Aorta (tissue), 5 donors: ENCODE measurements at regions not wholly inside any gene's neighbourhood (a gene's known extent, or its start where the extent isn't known, plus 50 kb on each side); places are given as distances from the start of the nearest gene placed in this dataset.
"Not testable (repeated sequence)": the region's sequence is repeated elsewhere in the genome, so short reads cannot be mapped to it uniquely, and the experiment has no call there.

Experiments used
- ATAC-seq: fragments of 200-7000 bp; cut with Tn5 transposase; one replicate; pipeline ENCODE4 v1.9.1; 2022; ENCODE audit warnings: moderate library complexity; ENCODE audit not compliant: low FRiP score
- DNase-seq, 2 donors: peaks; one replicate each; pipeline ENCODE4 v3.0.0-alpha.2; 2020
- H3K27ac ChIP-seq, 2 donors: one replicate each; pipeline ENCODE4 v1.5.1; 2013; ENCODE audit warnings: low read length in 2 of 2, mild to moderate bottlenecking in 2 of 2, moderate library complexity in 2 of 2, control low read depth in 1 of 2, inconsistent platforms in 1 of 2, low read depth in 1 of 2
- H3K27me3 ChIP-seq, 2 donors: one replicate each; pipeline ENCODE4 v1.6.1; 2013; ENCODE audit warnings: control low read depth in 1 of 2, low read length in 1 of 2, mild to moderate bottlenecking in 1 of 2, moderate library complexity in 1 of 2; ENCODE audit not compliant: insufficient read depth in 2 of 2, control insufficient read depth in 1 of 2
- H3K36me3 ChIP-seq, 2 donors: one replicate each; pipeline ENCODE4 v1.6.1; 2013; ENCODE audit warnings: control low read depth in 1 of 2, low read length in 1 of 2, mild to moderate bottlenecking in 1 of 2; ENCODE audit not compliant: insufficient read depth in 2 of 2, control insufficient read depth in 1 of 2
- H3K4me1 ChIP-seq, 2 donors: one replicate each; pipeline ENCODE4 v1.6.1; 2013; ENCODE audit warnings: low read length in 2 of 2, control low read depth in 1 of 2, mild to moderate bottlenecking in 1 of 2, moderate library complexity in 1 of 2; ENCODE audit not compliant: insufficient read depth in 2 of 2, control insufficient read depth in 1 of 2
- H3K4me3 ChIP-seq, 2 donors: one replicate each; pipeline ENCODE4 v1.5.1; 2013; ENCODE audit warnings: low read length in 2 of 2, control low read depth in 1 of 2, mild to moderate bottlenecking in 1 of 2
- H3K9me3 ChIP-seq: one replicate; pipeline ENCODE4 v1.6.1; 2013; ENCODE audit warnings: mild to moderate bottlenecking, low read length; ENCODE audit not compliant: control insufficient read depth
- WGBS, 2 donors: extraction: QIAGEN DNeasy Blood & Tissue Kit; methylation state at CpG; one replicate each; pipeline ENCODE4 v1.1.7; 2013; 5-methylcytosine and 5-hydroxymethylcytosine counted together
- intact Hi-C, 2 donors: fragments of 100-400 bp; cut with DNase I; formaldehyde crosslinking; loops; one replicate each; pipeline versions ENCODE4 v1.14.2 to v1.15.0; 2022
- donor health status: healthy with polysubstance abuse.
- donor health status: Bipolar disorder and iron deficiency.
- donor health status: DM: no; HTN: no; CAD: no.
- donor health status: DM: no; HTN: no; CAD: no.
- donor health status: DM: yes; HTN: yes; CAD: no.

DNA sequence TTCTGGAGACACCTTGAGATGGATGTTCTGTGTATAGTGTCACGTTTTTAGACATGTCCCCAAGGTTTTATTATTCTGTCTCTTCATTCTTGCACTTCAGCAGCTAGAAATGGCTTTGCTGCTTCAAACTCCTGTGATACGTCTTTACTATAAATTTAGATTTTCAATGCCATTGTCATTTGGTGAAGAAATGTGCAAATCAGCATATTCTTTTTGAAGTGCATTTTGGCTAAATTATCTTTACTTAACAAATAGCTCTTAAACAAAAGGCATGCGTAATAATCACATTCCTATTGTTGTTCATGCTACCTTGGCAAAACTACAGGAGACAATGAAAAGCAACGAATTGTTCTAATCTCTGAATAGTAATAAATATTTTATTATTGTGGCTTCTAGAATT is 502.9 kb upstream of the SYT1 start:
- Histone ChIP-seq H3K27me3 (no peaks in the 10 kb centered on the region), H3K4me1 (no peaks in the 10 kb centered on the region), H3K36me3 (no peaks in the 10 kb centered on the region), H3K27ac (no peak overlapping the region), H3K9me3 (no peaks in the 10 kb centered on the region), H3K4me3 (no peak overlapping the region)
- DNase-seq (no peak), ATAC-seq (no peak)
- WGBS, 2 donors, result 46 to 64% methylated on average over 4 of the region's 4 CpGs
- intact Hi-C loops, result no loop called here

DNA sequence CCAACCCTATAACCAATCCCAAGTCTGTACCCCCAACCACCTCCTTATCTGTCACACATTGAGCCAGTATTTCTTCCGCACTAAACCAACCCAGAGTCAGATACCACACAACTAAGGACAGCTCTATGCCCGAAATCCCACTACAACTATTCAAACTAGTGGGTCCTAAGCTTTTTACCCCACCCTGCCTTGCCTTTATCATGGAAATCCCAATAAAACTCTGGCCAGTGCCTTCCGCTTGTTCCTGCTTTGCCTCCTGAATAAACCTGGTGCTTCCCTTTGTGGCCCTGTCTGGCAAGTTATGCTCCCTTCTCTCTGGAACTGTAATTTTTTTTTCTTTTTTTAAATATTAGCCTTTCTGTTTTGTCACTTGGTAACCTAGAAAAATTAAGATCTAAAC is 493.3 kb upstream of the SYT1 start:
- H3K36me3 ChIP-seq, result no peaks in the 10 kb centered on the region
- no peak for ATAC-seq
- WGBS, 2 donors, result 84 to 92% methylated on average over 3 of the region's 3 CpGs

DNA sequence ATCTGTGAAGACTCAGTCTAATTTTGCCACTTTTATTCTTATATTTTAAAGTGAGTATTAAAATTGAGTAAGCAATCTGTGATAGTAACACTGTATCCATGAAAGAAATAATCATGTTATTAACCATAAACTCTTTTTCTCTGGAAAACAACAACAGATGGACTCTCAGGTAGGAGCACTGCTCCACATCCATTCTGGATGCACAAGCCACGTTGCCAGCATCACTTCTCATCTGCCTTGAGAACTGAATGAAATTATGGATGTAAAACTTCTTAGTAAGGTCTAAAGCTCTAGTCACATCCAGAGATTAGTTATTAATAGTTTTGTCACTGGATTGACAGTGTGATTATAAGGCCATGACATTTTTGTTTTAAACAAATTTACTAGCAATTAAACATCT is 489.1 kb upstream of the SYT1 start:
- Histone ChIP-seq H3K27ac (no peak overlapping the region), H3K4me1 (no peaks in the 10 kb centered on the region), H3K27me3 (no peaks in the 10 kb centered on the region), H3K9me3 (peaks cover 1% of the 10 kb centered on the region), H3K4me3 (no peak overlapping the region), H3K36me3 (no peaks in the 10 kb centered on the region)
- 54 to 60% methylated on average over 1 of the region's 1 CpG for WGBS, 2 donors
- intact Hi-C loops, result no loop called here
- DNase-seq (no peak), ATAC-seq (no peak)

More for the DNA sequence above, 493.3 kb upstream of the SYT1 start:
- Histone ChIP-seq H3K4me1 (no peaks in the 10 kb centered on the region), H3K9me3 (no peaks in the 10 kb centered on the region), H3K4me3 (no peak overlapping the region), H3K27ac (no peak overlapping the region), H3K27me3 (no peaks in the 10 kb centered on the region)
- intact Hi-C loops, result no loop called here
- DNase-seq, result no peak

- H3K27me3 ChIP-seq, result no peaks in the 10 kb centered on the region
- ATAC-seq (no peak), DNase-seq (no peak)
- H3K4me3 ChIP-seq, result no peak overlapping the region
- H3K36me3 ChIP-seq, result no peaks in the 10 kb centered on the region
- no peaks in the 10 kb centered on the region for H3K4me1 ChIP-seq
- intact Hi-C loops, result no loop called here
- H3K9me3 ChIP-seq, result peaks cover 1% of the 10 kb centered on the region
- no peak overlapping the region for H3K27ac ChIP-seq
Measured at GRCh38 chr12:78376257-78376656, 488.3 kb upstream of the SYT1 start.

GRCh38 chr12:78379065-78379464 is 485.5 kb upstream of the SYT1 start:
- H3K9me3 ChIP-seq, H3K27ac ChIP-seq, H3K36me3 ChIP-seq, ATAC-seq, DNase-seq, H3K4me1 ChIP-seq, intact Hi-C loops, H3K4me3 ChIP-seq, H3K27me3 ChIP-seq: not testable (repeated sequence)
- WGBS, 2 donors, result 63 to 74% methylated on average over 2 of the region's 2 CpGs

DNA sequence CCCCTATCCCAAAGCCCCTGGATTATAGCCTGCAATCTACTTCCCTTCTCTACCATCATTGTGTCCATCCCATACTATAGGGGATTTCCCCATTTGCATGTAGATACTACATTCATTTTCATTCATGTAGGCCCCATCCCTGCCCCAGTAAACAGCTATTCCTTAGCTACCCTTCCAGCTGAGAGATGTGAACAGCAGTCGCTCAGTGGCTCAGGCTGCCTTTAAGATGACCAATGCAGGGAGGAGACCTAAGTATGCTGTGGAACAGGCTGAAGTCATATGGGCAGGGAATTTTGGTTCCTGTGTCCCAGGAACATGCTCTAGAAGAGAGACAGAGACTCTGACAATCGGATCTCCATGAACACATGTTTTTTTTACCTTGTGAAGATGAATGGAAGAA is 481.2 kb upstream of the SYT1 start:
- no peaks in the 10 kb centered on the region for H3K27me3 ChIP-seq
- H3K36me3 ChIP-seq, result no peaks in the 10 kb centered on the region
- intact Hi-C loops, result no loop called here
- 73 to 80% methylated on average over 2 of the region's 2 CpGs for WGBS, 2 donors
- H3K4me1 ChIP-seq, result no peaks in the 10 kb centered on the region
- H3K9me3 ChIP-seq, result peaks cover 1% of the 10 kb centered on the region
- ATAC-seq, result no peak
- no peak overlapping the region for H3K27ac ChIP-seq
- H3K4me3 ChIP-seq, result no peak overlapping the region
- no peak for DNase-seq

DNA sequence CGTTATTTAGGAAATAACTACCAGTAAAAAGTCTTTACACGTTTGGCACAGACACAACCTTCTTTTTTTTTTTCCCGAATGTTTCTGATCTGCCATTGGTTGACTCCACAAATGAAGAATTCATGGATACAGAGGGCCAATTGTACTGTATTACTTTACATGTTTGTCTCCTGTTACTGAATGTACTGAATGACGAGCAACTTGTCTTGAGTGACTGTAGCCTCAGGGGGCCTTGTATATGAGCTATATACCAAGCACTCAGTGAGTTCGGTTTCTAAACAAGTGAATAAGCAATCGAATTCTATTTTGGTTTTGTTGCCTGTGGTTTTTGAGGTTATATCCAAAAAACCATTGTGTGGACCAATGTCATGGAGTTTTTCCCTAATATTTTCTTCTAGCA is 480.0 kb upstream of the SYT1 start:
- Histone ChIP-seq H3K36me3 (no peaks in the 10 kb centered on the region), H3K27ac (no peak overlapping the region), H3K27me3 (no peaks in the 10 kb centered on the region), H3K4me1 (no peaks in the 10 kb centered on the region), H3K9me3 (no peaks in the 10 kb centered on the region), H3K4me3 (no peak overlapping the region)
- WGBS, 2 donors, result 82 to 87% methylated on average over 6 of the region's 6 CpGs
- DNase-seq (no peak), ATAC-seq (no peak)
- intact Hi-C loops, result no loop called here

DNA sequence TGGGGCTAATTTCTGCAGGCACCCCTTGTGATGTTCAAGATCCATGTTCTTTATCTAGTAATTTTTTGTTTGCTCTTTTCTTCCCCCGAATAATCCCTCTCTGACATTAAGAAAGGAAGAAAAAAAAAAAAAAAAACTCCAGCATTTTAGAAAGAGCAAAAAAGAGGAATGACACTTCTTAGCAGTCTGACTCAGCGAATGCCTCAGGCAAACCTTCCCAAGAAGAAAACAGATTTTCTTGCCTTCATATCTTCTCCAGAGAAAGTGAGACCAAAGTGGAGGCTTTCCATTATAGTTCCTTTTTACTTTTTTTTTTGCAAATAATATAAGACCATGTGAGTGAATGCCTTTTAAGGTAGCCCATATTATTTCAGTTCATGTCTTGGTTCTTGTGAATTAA is 479.0 kb upstream of the SYT1 start:
- Histone ChIP-seq H3K4me1 (no peaks in the 10 kb centered on the region), H3K27me3 (peaks cover 0 to 2% of the 10 kb centered on the region in 2 donors), H3K27ac (no peak overlapping the region), H3K4me3 (no peak overlapping the region), H3K9me3 (no peaks in the 10 kb centered on the region), H3K36me3 (no peaks in the 10 kb centered on the region)
- no peak for ATAC-seq
- DNase-seq, result no peak
- intact Hi-C loops, result no loop called here
- 73 to 78% methylated on average over 2 of the region's 2 CpGs for WGBS, 2 donors

DNA sequence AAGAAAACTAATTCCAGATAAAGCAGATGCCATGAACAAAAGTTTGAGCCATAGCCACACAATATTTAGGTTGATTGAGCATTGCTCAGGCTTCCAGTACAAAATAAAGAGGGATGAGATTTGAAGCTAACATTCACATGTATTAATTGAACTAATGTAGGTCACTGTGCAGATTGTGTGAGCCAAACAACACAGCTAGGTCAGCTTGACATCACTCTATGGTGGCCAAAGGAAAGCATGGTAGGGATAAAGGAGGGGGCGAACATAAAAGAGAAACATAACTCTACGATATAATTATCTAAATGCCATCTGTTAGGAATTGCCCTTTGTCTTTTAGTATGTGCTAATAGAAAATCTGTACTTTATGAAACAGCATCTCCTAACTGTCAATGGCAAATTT is 477.7 kb upstream of the SYT1 start:
- H3K36me3 ChIP-seq, result no peaks in the 10 kb centered on the region
- DNase-seq, result no peak
- no peaks in the 10 kb centered on the region for H3K4me1 ChIP-seq
- intact Hi-C loops, result no loop called here
- no peak overlapping the region for H3K4me3 ChIP-seq
- 89 to 90% methylated on average over 2 of the region's 2 CpGs for WGBS, 2 donors
- no peak for ATAC-seq
- H3K9me3 ChIP-seq, result no peaks in the 10 kb centered on the region
- H3K27me3 ChIP-seq, result peaks cover 0 to 2% of the 10 kb centered on the region in 2 donors
- no peak overlapping the region for H3K27ac ChIP-seq
